ENCODE measurements at regions not wholly inside any gene's neighbourhood (a gene's known extent, or its start where the extent isn't known, plus 50 kb on each side); places are given as distances from the start of the nearest gene placed in this dataset.
"Not testable (repeated sequence)": the region's sequence is repeated elsewhere in the genome, so short reads cannot be mapped to it uniquely, and the experiment has no call there.

- DNase-seq: no peak
- H3K27me3 Mint-ChIP-seq (ENCODE audit: low read depth): no peaks in the 10 kb centered on the region
- intact Hi-C loops (cut with micrococcal nuclease): no loop called here
- no peak overlapping the region for H3K4me3 Mint-ChIP-seq
- CTCF ChIA-PET: no interaction called here
- H3K27ac Mint-ChIP-seq: no peak overlapping the region
- no peaks in the 10 kb centered on the region for H3K36me3 Mint-ChIP-seq (ENCODE audit: low read depth)
- H3K4me1 Mint-ChIP-seq (ENCODE audit: low read depth): no peaks in the 10 kb centered on the region
- H3K9me3 Mint-ChIP-seq: peaks cover 2% of the 10 kb centered on the region
These were observed 147.1 kb upstream of the RREB1 start for GRCh38 chr6:6960571-6961251.

- Mint-ChIP-seq H3K36me3 (ENCODE audit: low read depth) (no peaks in the 10 kb centered on the region), H3K27ac (no peak overlapping the region), H3K4me3 (no peak overlapping the region), H3K9me3 (peaks cover 2% of the 10 kb centered on the region), H3K27me3 (ENCODE audit: low read depth) (no peaks in the 10 kb centered on the region), H3K4me1 (ENCODE audit: low read depth) (no peaks in the 10 kb centered on the region)
- CTCF ChIA-PET: interaction anchor here (1.0 kb wide), 1 partner anchor 277 kb away, joined by 4 read pairs; no protein-coding TSS in a partner anchor
- no peak for DNase-seq
- intact Hi-C loops (cut with micrococcal nuclease): no loop called here
These were observed 145.7 kb upstream of the RREB1 start for GRCh38 chr6:6962086-6962485.

GRCh38 chr6:6962699-6963098, 145.1 kb upstream of the RREB1 start:
- CTCF ChIA-PET: interaction anchor here (1.0 kb wide), 1 partner anchor 276 kb away, joined by 4 read pairs; no protein-coding TSS in a partner anchor
- intact Hi-C loops (cut with micrococcal nuclease): no loop called here
- H3K9me3 Mint-ChIP-seq: peaks cover 2% of the 10 kb centered on the region
- H3K27me3 Mint-ChIP-seq (ENCODE audit: low read depth): no peaks in the 10 kb centered on the region
- H3K36me3 Mint-ChIP-seq (ENCODE audit: low read depth): no peaks in the 10 kb centered on the region
- no peak overlapping the region for H3K27ac Mint-ChIP-seq
- no peak overlapping the region for H3K4me3 Mint-ChIP-seq
- no peaks in the 10 kb centered on the region for H3K4me1 Mint-ChIP-seq (ENCODE audit: low read depth)
- DNase-seq: no peak

GRCh38 chr6:6963390-6963789, 144.4 kb upstream of the RREB1 start:
- intact Hi-C loops (cut with micrococcal nuclease); H3K9me3 Mint-ChIP-seq; DNase-seq; H3K36me3 Mint-ChIP-seq (ENCODE audit: low read depth); H3K27me3 Mint-ChIP-seq (ENCODE audit: low read depth); H3K27ac Mint-ChIP-seq; H3K4me3 Mint-ChIP-seq; H3K4me1 Mint-ChIP-seq (ENCODE audit: low read depth); CTCF ChIA-PET: not testable (repeated sequence)

GRCh38 chr6:6964675-6965074, 143.1 kb upstream of the RREB1 start:
- H3K9me3 Mint-ChIP-seq: peaks cover 2% of the 10 kb centered on the region
- H3K4me3 Mint-ChIP-seq: no peak overlapping the region
- CTCF ChIA-PET: no interaction called here
- H3K4me1 Mint-ChIP-seq (ENCODE audit: low read depth): no peaks in the 10 kb centered on the region
- no peak overlapping the region for H3K27ac Mint-ChIP-seq
- intact Hi-C loops (cut with micrococcal nuclease): no loop called here
- DNase-seq: no peak
- H3K27me3 Mint-ChIP-seq (ENCODE audit: low read depth): no peaks in the 10 kb centered on the region
- H3K36me3 Mint-ChIP-seq (ENCODE audit: low read depth): no peaks in the 10 kb centered on the region

GRCh38 chr6:6966127-6966526, 141.6 kb upstream of the RREB1 start:
- intact Hi-C loops (cut with micrococcal nuclease): no loop called here
- Mint-ChIP-seq H3K27ac (no peak overlapping the region), H3K4me1 (ENCODE audit: low read depth) (no peaks in the 10 kb centered on the region), H3K27me3 (ENCODE audit: low read depth) (no peaks in the 10 kb centered on the region), H3K9me3 (no peaks in the 10 kb centered on the region), H3K4me3 (no peak overlapping the region), H3K36me3 (ENCODE audit: low read depth) (no peaks in the 10 kb centered on the region)
- DNase-seq: no peak
- CTCF ChIA-PET: no interaction called here

- no peaks in the 10 kb centered on the region for H3K4me1 Mint-ChIP-seq (ENCODE audit: low read depth)
- H3K27me3 Mint-ChIP-seq (ENCODE audit: low read depth): no peaks in the 10 kb centered on the region
- intact Hi-C loops (cut with micrococcal nuclease): no loop called here
- H3K4me3 Mint-ChIP-seq: no peak overlapping the region
- DNase-seq: no peak
- no peaks in the 10 kb centered on the region for H3K9me3 Mint-ChIP-seq
- CTCF ChIA-PET: no interaction called here
- H3K27ac Mint-ChIP-seq: no peak overlapping the region
- no peaks in the 10 kb centered on the region for H3K36me3 Mint-ChIP-seq (ENCODE audit: low read depth)
These were observed 141.2 kb upstream of the RREB1 start for GRCh38 chr6:6966569-6966968.

- H3K9me3 Mint-ChIP-seq: no peaks in the 10 kb centered on the region
- intact Hi-C loops (cut with micrococcal nuclease): no loop called here
- H3K36me3 Mint-ChIP-seq (ENCODE audit: low read depth): no peaks in the 10 kb centered on the region
- CTCF ChIA-PET: interaction anchor here (0.7 kb wide), 1 partner anchor 300 kb away, joined by 3 read pairs; no protein-coding TSS in a partner anchor
- no peaks in the 10 kb centered on the region for H3K4me1 Mint-ChIP-seq (ENCODE audit: low read depth)
- no peak for DNase-seq
- H3K27me3 Mint-ChIP-seq (ENCODE audit: low read depth): no peaks in the 10 kb centered on the region
- H3K4me3 Mint-ChIP-seq: no peak overlapping the region
- H3K27ac Mint-ChIP-seq: no peak overlapping the region
These were observed 139.4 kb upstream of the RREB1 start for GRCh38 chr6:6968357-6968730.

- Mint-ChIP-seq H3K36me3 (ENCODE audit: low read depth) (no peaks in the 10 kb centered on the region), H3K27ac (no peak overlapping the region), H3K4me1 (ENCODE audit: low read depth) (no peaks in the 10 kb centered on the region), H3K27me3 (ENCODE audit: low read depth) (no peaks in the 10 kb centered on the region), H3K9me3 (no peaks in the 10 kb centered on the region), H3K4me3 (no peak overlapping the region)
- CTCF ChIA-PET: interaction anchor here (0.7 kb wide), 1 partner anchor 301 kb away, joined by 3 read pairs; no protein-coding TSS in a partner anchor
- no peak for DNase-seq
- intact Hi-C loops (cut with micrococcal nuclease): no loop called here
These were observed 138.8 kb upstream of the RREB1 start for GRCh38 chr6:6968731-6969552.

- Mint-ChIP-seq H3K27me3 (ENCODE audit: low read depth) (no peaks in the 10 kb centered on the region), H3K27ac (no peak overlapping the region), H3K4me3 (no peak overlapping the region), H3K36me3 (ENCODE audit: low read depth) (no peaks in the 10 kb centered on the region), H3K4me1 (ENCODE audit: low read depth) (no peaks in the 10 kb centered on the region), H3K9me3 (no peaks in the 10 kb centered on the region)
- no peak for DNase-seq
- CTCF ChIA-PET: no interaction called here
- intact Hi-C loops (cut with micrococcal nuclease): no loop called here
These were observed 138.0 kb upstream of the RREB1 start for GRCh38 chr6:6969761-6970223.

GRCh38 chr6:6970851-6971250, 136.9 kb upstream of the RREB1 start:
- CTCF ChIA-PET: no interaction called here
- no peaks in the 10 kb centered on the region for H3K27me3 Mint-ChIP-seq (ENCODE audit: low read depth)
- intact Hi-C loops (cut with micrococcal nuclease): no loop called here
- H3K36me3 Mint-ChIP-seq (ENCODE audit: low read depth): no peaks in the 10 kb centered on the region
- no peaks in the 10 kb centered on the region for H3K9me3 Mint-ChIP-seq
- H3K4me1 Mint-ChIP-seq (ENCODE audit: low read depth): no peaks in the 10 kb centered on the region
- H3K4me3 Mint-ChIP-seq: no peak overlapping the region
- no peak overlapping the region for H3K27ac Mint-ChIP-seq
- DNase-seq: no peak

GRCh38 chr6:6971369-6971768, 136.4 kb upstream of the RREB1 start:
- H3K4me1 Mint-ChIP-seq (ENCODE audit: low read depth): no peaks in the 10 kb centered on the region

GRCh38 chr6:6972456-6972855, 135.3 kb upstream of the RREB1 start:
- H3K27ac Mint-ChIP-seq: no peak overlapping the region
- H3K27me3 Mint-ChIP-seq (ENCODE audit: low read depth): no peaks in the 10 kb centered on the region
- no peak for DNase-seq
- no peak overlapping the region for H3K4me3 Mint-ChIP-seq
- CTCF ChIA-PET: no interaction called here
- intact Hi-C loops (cut with micrococcal nuclease): no loop called here
- no peaks in the 10 kb centered on the region for H3K9me3 Mint-ChIP-seq
- no peaks in the 10 kb centered on the region for H3K36me3 Mint-ChIP-seq (ENCODE audit: low read depth)
- no peaks in the 10 kb centered on the region for H3K4me1 Mint-ChIP-seq (ENCODE audit: low read depth)

More at GRCh38 chr6:6971369-6971768, 136.4 kb upstream of the RREB1 start:
- Mint-ChIP-seq H3K4me3 (no peak overlapping the region), H3K36me3 (ENCODE audit: low read depth) (no peaks in the 10 kb centered on the region), H3K9me3 (no peaks in the 10 kb centered on the region), H3K27ac (no peak overlapping the region), H3K27me3 (ENCODE audit: low read depth) (no peaks in the 10 kb centered on the region)
- no peak for DNase-seq
- CTCF ChIA-PET: no interaction called here
- intact Hi-C loops (cut with micrococcal nuclease): no loop called here
